ENCODE measurements at regions not wholly inside any gene's neighbourhood (a gene's known extent, or its start where the extent isn't known, plus 50 kb on each side); places are given as distances from the start of the nearest gene placed in this dataset.
"Not testable (repeated sequence)": the region's sequence is repeated elsewhere in the genome, so short reads cannot be mapped to it uniquely, and the experiment has no call there.

DNA sequence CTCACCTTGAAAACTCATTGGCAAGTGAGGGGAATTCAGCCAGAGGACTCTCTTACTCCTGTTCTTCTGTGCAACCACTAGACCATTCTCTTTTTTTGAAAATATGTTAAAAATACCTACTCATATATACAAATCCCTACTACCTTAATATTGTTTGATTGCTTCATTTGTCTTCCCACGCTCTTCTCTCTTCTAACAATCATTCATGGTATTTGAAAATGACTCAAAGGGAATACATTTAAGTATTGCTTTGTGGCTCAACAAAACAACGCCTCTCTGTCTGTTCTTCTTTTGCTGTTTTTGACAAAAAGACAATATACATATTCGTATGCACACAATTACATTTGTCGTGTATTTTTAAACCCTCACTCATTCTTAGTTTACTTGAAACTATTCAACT, 589.4 kb downstream of the ANKRD50 start:
- no peaks in the 10 kb centered on the region for H3K36me3 ChIP-seq (ENCODE audit: control insufficient read depth in 2 of 2, extremely low read depth in 1 of 2, insufficient read depth in 2 of 2, low read length in 2 of 2)
- no peak overlapping the region for H3K4me2 ChIP-seq (ENCODE audit: control insufficient read depth, extremely low read depth, insufficient read depth, low read depth, low read length)
- H3K4me1 ChIP-seq (ENCODE audit: control insufficient read depth, extremely low read depth, insufficient read depth, low read length) = no peaks in the 10 kb centered on the region
- H3K27ac ChIP-seq (ENCODE audit: control insufficient read depth, insufficient read depth, low read length) = no peak overlapping the region
- no peak for FAIRE-seq
- no peaks in the 10 kb centered on the region for H3K9me3 ChIP-seq (ENCODE audit: control insufficient read depth, low read depth, low read length)
- TF ChIP-seq EZH2 (IDR thresholded peaks at IDR 0.05; ENCODE audit: low read length) = no peak
- TF ChIP-seq, protein P1, sequence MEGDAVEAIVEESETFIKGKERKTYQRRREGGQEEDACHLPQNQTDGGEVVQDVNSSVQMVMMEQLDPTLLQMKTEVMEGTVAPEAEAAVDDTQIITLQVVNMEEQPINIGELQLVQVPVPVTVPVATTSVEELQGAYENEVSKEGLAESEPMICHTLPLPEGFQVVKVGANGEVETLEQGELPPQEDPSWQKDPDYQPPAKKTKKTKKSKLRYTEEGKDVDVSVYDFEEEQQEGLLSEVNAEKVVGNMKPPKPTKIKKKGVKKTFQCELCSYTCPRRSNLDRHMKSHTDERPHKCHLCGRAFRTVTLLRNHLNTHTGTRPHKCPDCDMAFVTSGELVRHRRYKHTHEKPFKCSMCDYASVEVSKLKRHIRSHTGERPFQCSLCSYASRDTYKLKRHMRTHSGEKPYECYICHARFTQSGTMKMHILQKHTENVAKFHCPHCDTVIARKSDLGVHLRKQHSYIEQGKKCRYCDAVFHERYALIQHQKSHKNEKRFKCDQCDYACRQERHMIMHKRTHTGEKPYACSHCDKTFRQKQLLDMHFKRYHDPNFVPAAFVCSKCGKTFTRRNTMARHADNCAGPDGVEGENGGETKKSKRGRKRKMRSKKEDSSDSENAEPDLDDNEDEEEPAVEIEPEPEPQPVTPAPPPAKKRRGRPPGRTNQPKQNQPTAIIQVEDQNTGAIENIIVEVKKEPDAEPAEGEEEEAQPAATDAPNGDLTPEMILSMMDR (optimal IDR thresholded peaks at IDR 0.05 in 1 of 3, IDR thresholded peaks at IDR 0.05 in 1 of 3, conservative IDR thresholded peaks at IDR 0.05 in 1 of 3; ENCODE audit: extremely low read depth in 1 of 3, insufficient read depth in 2 of 3, low read length in 3 of 3) = no peak
- no peak overlapping the region for H2AFZ ChIP-seq (ENCODE audit: control insufficient read depth, low read length)
- H3K9me1 ChIP-seq (ENCODE audit: control insufficient read depth, extremely low read depth, insufficient read depth, low read length) = no peaks in the 10 kb centered on the region
- dilution Hi-C loops (cut with MboI; ENCODE audit: extremely low pct_ligation_motif_present, low sequenced_read_pairs) = no loop called here
- H4K20me1 ChIP-seq (ENCODE audit: control insufficient read depth, extremely low read depth, insufficient read depth, low read length) = no peaks in the 10 kb centered on the region
- no peak overlapping the region for H3K9ac ChIP-seq (ENCODE audit: control insufficient read depth, extremely low read depth, insufficient read depth, low read length)
- H3K27me3 ChIP-seq (ENCODE audit: control insufficient read depth, extremely low read depth, insufficient read depth, low read length) = no peaks in the 10 kb centered on the region
- no peak overlapping the region for H3K4me3 ChIP-seq (ENCODE audit: control insufficient read depth in 2 of 3, extremely low read depth in 1 of 3, insufficient read depth in 2 of 3, low read depth in 1 of 3, low read length in 3 of 3)
- no peak for DNase-seq (ENCODE audit: low read depth, low spot score)
- H3K79me2 ChIP-seq (ENCODE audit: control insufficient read depth, insufficient read depth, low read length) = no peaks in the 10 kb centered on the region

DNA sequence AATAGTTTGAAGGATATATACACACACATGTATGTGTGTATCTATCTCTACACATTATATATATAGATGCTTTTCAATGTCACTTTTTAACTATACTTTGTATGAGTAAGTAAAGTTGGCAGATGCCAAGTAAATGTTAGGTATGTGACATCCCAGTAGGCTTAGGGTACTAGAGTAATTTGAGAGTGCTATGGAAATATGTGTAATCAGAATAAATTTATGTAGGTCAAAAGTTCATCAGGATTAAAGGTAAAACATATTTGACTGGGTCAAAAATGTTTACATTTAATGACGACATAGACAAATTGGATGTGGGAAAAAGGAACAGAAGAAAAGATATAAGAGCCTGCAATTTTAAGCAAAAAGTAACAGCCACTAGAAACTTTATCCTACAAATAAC, 588.8 kb downstream of the ANKRD50 start:
- H3K36me3 ChIP-seq (ENCODE audit: control insufficient read depth in 2 of 2, extremely low read depth in 1 of 2, insufficient read depth in 2 of 2, low read length in 2 of 2) = no peaks in the 10 kb centered on the region
- no peaks in the 10 kb centered on the region for H3K9me3 ChIP-seq (ENCODE audit: control insufficient read depth, low read depth, low read length)
- H2AFZ ChIP-seq (ENCODE audit: control insufficient read depth, low read length) = no peak overlapping the region
- FAIRE-seq (no peak), DNase-seq (ENCODE audit: low read depth, low spot score) (no peak)
- no peaks in the 10 kb centered on the region for H4K20me1 ChIP-seq (ENCODE audit: control insufficient read depth, extremely low read depth, insufficient read depth, low read length)
- no peaks in the 10 kb centered on the region for H3K9me1 ChIP-seq (ENCODE audit: control insufficient read depth, extremely low read depth, insufficient read depth, low read length)
- TF ChIP-seq, protein P1 (optimal IDR thresholded peaks at IDR 0.05 in 1 of 3, IDR thresholded peaks at IDR 0.05 in 1 of 3, conservative IDR thresholded peaks at IDR 0.05 in 1 of 3; ENCODE audit: extremely low read depth in 1 of 3, insufficient read depth in 2 of 3, low read length in 3 of 3) = no peak
- no peak for TF ChIP-seq EZH2 (IDR thresholded peaks at IDR 0.05; ENCODE audit: low read length)
- no peak overlapping the region for H3K4me2 ChIP-seq (ENCODE audit: control insufficient read depth, extremely low read depth, insufficient read depth, low read depth, low read length)
- dilution Hi-C loops (cut with MboI; ENCODE audit: extremely low pct_ligation_motif_present, low sequenced_read_pairs) = no loop called here
- H3K27ac ChIP-seq (ENCODE audit: control insufficient read depth, insufficient read depth, low read length) = no peak overlapping the region
- no peak overlapping the region for H3K9ac ChIP-seq (ENCODE audit: control insufficient read depth, extremely low read depth, insufficient read depth, low read length)
- H3K27me3 ChIP-seq (ENCODE audit: control insufficient read depth, extremely low read depth, insufficient read depth, low read length) = no peaks in the 10 kb centered on the region
- H3K79me2 ChIP-seq (ENCODE audit: control insufficient read depth, insufficient read depth, low read length) = no peaks in the 10 kb centered on the region
- no peak overlapping the region for H3K4me3 ChIP-seq (ENCODE audit: control insufficient read depth in 2 of 3, extremely low read depth in 1 of 3, insufficient read depth in 2 of 3, low read depth in 1 of 3, low read length in 3 of 3)
- no peaks in the 10 kb centered on the region for H3K4me1 ChIP-seq (ENCODE audit: control insufficient read depth, extremely low read depth, insufficient read depth, low read length)

DNA sequence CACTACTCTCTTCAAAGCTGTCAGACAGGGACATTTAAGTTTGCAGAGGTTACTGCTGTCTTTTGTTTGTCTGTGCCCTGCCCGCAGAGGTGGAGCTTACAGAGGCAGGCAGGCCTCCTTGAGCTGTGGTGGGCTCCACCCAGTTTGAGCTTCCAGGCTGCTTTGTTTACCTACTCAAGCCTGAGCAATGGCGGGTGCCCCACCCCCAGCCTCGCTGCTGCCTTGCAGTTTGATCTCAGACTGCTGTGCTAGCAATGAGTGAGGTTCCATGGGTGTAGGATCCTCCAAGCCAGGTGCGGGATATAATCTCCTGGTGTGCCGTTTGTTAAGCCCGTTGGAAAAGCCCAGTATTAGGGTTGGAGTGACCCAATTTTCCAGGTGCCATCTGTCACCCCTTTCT, 581.2 kb downstream of the ANKRD50 start:
- DNase-seq (ENCODE audit: low read depth, low spot score); H3K9me1 ChIP-seq (ENCODE audit: control insufficient read depth, extremely low read depth, insufficient read depth, low read length); H3K79me2 ChIP-seq (ENCODE audit: control insufficient read depth, insufficient read depth, low read length); H2AFZ ChIP-seq (ENCODE audit: control insufficient read depth, low read length); H3K27ac ChIP-seq (ENCODE audit: control insufficient read depth, insufficient read depth, low read length); dilution Hi-C loops (cut with MboI; ENCODE audit: extremely low pct_ligation_motif_present, low sequenced_read_pairs); H4K20me1 ChIP-seq (ENCODE audit: control insufficient read depth, extremely low read depth, insufficient read depth, low read length); H3K36me3 ChIP-seq (ENCODE audit: control insufficient read depth in 2 of 2, extremely low read depth in 1 of 2, insufficient read depth in 2 of 2, low read length in 2 of 2); H3K4me2 ChIP-seq (ENCODE audit: control insufficient read depth, extremely low read depth, insufficient read depth, low read depth, low read length); H3K9ac ChIP-seq (ENCODE audit: control insufficient read depth, extremely low read depth, insufficient read depth, low read length); H3K4me3 ChIP-seq (ENCODE audit: control insufficient read depth in 2 of 3, extremely low read depth in 1 of 3, insufficient read depth in 2 of 3, low read depth in 1 of 3, low read length in 3 of 3); FAIRE-seq; H3K27me3 ChIP-seq (ENCODE audit: control insufficient read depth, extremely low read depth, insufficient read depth, low read length); H3K9me3 ChIP-seq (ENCODE audit: control insufficient read depth, low read depth, low read length); H3K4me1 ChIP-seq (ENCODE audit: control insufficient read depth, extremely low read depth, insufficient read depth, low read length): not testable (repeated sequence)
